Nephron (organoid): ENCODE measurements at regions not wholly inside any gene's neighbourhood (a gene's known extent, or its start where the extent isn't known, plus 50 kb on each side); places are given as distances from the start of the nearest gene placed in this dataset.

Source experiments
- H3K27ac Mint-ChIP-seq, 3 experiments: 2 replicates each; pipeline ENCODE4 v1.8.0; 2020; ENCODE audit warnings: mixed read lengths in 3 of 3, mild to moderate bottlenecking in 2 of 3, moderate library complexity in 1 of 3
- H3K27me3 Mint-ChIP-seq: 2 replicates; pipeline ENCODE4 v1.8.0; 2021; ENCODE audit warnings: low read depth, mild to moderate bottlenecking, moderate library complexity, mixed read lengths
- H3K36me3 Mint-ChIP-seq: 2 replicates; pipeline ENCODE4 v1.8.0; 2020; ENCODE audit warnings: low read depth, mixed read lengths
- H3K4me1 Mint-ChIP-seq: 2 replicates; pipeline ENCODE4 v1.8.0; 2020; ENCODE audit warnings: mixed read lengths
- H3K4me3 Mint-ChIP-seq, 3 experiments: 2 replicates each; pipeline ENCODE4 v1.8.0; 2020; ENCODE audit warnings: mild to moderate bottlenecking in 3 of 3, mixed read lengths in 3 of 3, moderate library complexity in 2 of 3
- H3K9me3 Mint-ChIP-seq: 2 replicates; pipeline ENCODE4 v1.8.0; 2020; ENCODE audit warnings: mixed read lengths
- CTCF ChIP-seq, 3 experiments: fragments of 200-600 bp; sonication (generic); IDR thresholded peaks; one replicate each; pipeline ENCODE4 v1.5.0; 2021; ENCODE audit warnings: antibody characterized with exemption in 3 of 3; ENCODE audit not compliant: unreplicated experiment in 3 of 3

GRCh38 chr7:115410434-115410820, 488.5 kb downstream of the MDFIC start:
- H3K4me3 Mint-ChIP-seq = no peak overlapping the region
- no peak overlapping the region for H3K27ac Mint-ChIP-seq
- H3K9me3 Mint-ChIP-seq = peaks cover 2% of the 10 kb centered on the region
- H3K27me3 Mint-ChIP-seq = no peaks in the 10 kb centered on the region
- no peak for TF ChIP-seq CTCF (IDR thresholded peaks at IDR 0.05; ENCODE audit: unreplicated experiment in 3 of 3)
- H3K36me3 Mint-ChIP-seq = no peaks in the 10 kb centered on the region
- H3K4me1 Mint-ChIP-seq = no peaks in the 10 kb centered on the region

GRCh38 chr7:115409682-115410433, 488.0 kb downstream of the MDFIC start:
- Mint-ChIP-seq H3K27ac (no peak overlapping the region), H3K4me3 (no peak overlapping the region), H3K9me3 (peaks cover 2% of the 10 kb centered on the region), H3K27me3 (no peaks in the 10 kb centered on the region), H3K36me3 (no peaks in the 10 kb centered on the region), H3K4me1 (no peaks in the 10 kb centered on the region)
- TF ChIP-seq CTCF (IDR thresholded peaks at IDR 0.05; ENCODE audit: unreplicated experiment in 3 of 3) = no peak

GRCh38 chr7:115406219-115406618, 484.3 kb downstream of the MDFIC start:
- Mint-ChIP-seq H3K4me1 (no peaks in the 10 kb centered on the region), H3K27me3 (no peaks in the 10 kb centered on the region), H3K27ac (no peak overlapping the region), H3K9me3 (peaks cover 5% of the 10 kb centered on the region), H3K4me3 (no peak overlapping the region), H3K36me3 (no peaks in the 10 kb centered on the region)
- TF ChIP-seq CTCF (IDR thresholded peaks at IDR 0.05; ENCODE audit: unreplicated experiment in 3 of 3) = no peak

GRCh38 chr7:115387137-115387536, 465.2 kb downstream of the MDFIC start:
- Mint-ChIP-seq H3K4me3 (no peak overlapping the region), H3K27me3 (no peaks in the 10 kb centered on the region), H3K9me3 (no peaks in the 10 kb centered on the region), H3K27ac (no peak overlapping the region), H3K4me1 (no peaks in the 10 kb centered on the region), H3K36me3 (no peaks in the 10 kb centered on the region)
- no peak for TF ChIP-seq CTCF (IDR thresholded peaks at IDR 0.05; ENCODE audit: unreplicated experiment in 3 of 3)

GRCh38 chr7:115379321-115379720, 457.4 kb downstream of the MDFIC start:
- no peaks in the 10 kb centered on the region for H3K27me3 Mint-ChIP-seq
- no peak overlapping the region for H3K27ac Mint-ChIP-seq
- no peak overlapping the region for H3K4me3 Mint-ChIP-seq
- H3K9me3 Mint-ChIP-seq = no peaks in the 10 kb centered on the region
- no peaks in the 10 kb centered on the region for H3K36me3 Mint-ChIP-seq
- no peaks in the 10 kb centered on the region for H3K4me1 Mint-ChIP-seq
- TF ChIP-seq CTCF (IDR thresholded peaks at IDR 0.05; ENCODE audit: unreplicated experiment in 3 of 3) = no peak

DNA sequence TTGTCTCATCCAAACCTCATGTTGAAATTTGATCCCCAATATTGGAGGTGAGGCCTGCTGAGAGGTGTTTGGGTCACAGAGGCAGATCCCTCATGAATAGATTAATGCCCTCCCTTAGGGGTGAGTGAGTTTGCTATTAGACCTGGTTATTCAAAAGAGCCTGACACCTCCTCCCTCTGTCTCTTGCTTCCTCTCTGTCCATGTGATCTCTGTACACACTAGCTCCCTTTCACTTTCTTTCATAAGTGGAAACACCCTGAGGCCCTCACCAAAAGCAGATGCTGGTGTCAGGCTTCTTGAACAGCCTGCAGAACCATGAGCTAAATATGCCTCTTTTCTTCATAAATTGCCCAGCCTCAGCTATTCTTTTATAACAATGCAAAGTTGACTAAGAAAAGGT, 447.1 kb downstream of the MDFIC start:
- Mint-ChIP-seq H3K27ac (no peak overlapping the region), H3K4me1 (no peaks in the 10 kb centered on the region), H3K36me3 (no peaks in the 10 kb centered on the region), H3K4me3 (no peak overlapping the region), H3K27me3 (no peaks in the 10 kb centered on the region), H3K9me3 (peaks cover 3% of the 10 kb centered on the region)
- TF ChIP-seq CTCF (IDR thresholded peaks at IDR 0.05; ENCODE audit: unreplicated experiment in 3 of 3) = no peak
